ENCODE measurements at regions not wholly inside any gene's neighbourhood (a gene's known extent, or its start where the extent isn't known, plus 50 kb on each side); places are given as distances from the start of the nearest gene placed in this dataset.

GRCh38 chr4:3663791-3664190 lies 102.4 kb upstream of the ADRA2C start:
- no peaks in the 10 kb centered on the region for H3K79me2 ChIP-seq (replicated peaks; ENCODE audit: insufficient read depth, low read length)
- H3K9me3 ChIP-seq (ENCODE audit: low read length), result no peaks in the 10 kb centered on the region
- H3K4me3 ChIP-seq (ENCODE audit: low read length), result no peak overlapping the region
- H4K20me1 ChIP-seq (ENCODE audit: insufficient read depth), result no peaks in the 10 kb centered on the region
- no peaks in the 10 kb centered on the region for H3K9me2 ChIP-seq (ENCODE audit: insufficient read depth, low read length)
- H3K27me3 ChIP-seq (ENCODE audit: insufficient read depth, low read depth, low read length), result no peaks in the 10 kb centered on the region
- no peak overlapping the region for H3K27ac ChIP-seq (ENCODE audit: low read length)
- no peak overlapping the region for H3K4me2 ChIP-seq (ENCODE audit: low read length)
- H3K36me3 ChIP-seq (ENCODE audit: insufficient read depth, low read length), result no peaks in the 10 kb centered on the region
- TF ChIP-seq EZH2 (IDR thresholded peaks at IDR 0.05; ENCODE audit: borderline replicate concordance, insufficient read depth, low read length, poor library complexity, severe bottlenecking), result no peak
- no peak for TF ChIP-seq POLR2AphosphoS5 (IDR thresholded peaks at IDR 0.05)
- TF ChIP-seq MXI1 (conservative IDR thresholded peaks at IDR 0.05; ENCODE audit: poor library complexity, severe bottlenecking), result no peak
- TF ChIP-seq EP300 (conservative IDR thresholded peaks at IDR 0.05; ENCODE audit: poor library complexity, severe bottlenecking), result no peak
- no peak for TF ChIP-seq TAF1 (IDR thresholded peaks at IDR 0.05; ENCODE audit: low read depth)
- TF ChIP-seq REST (IDR thresholded peaks at IDR 0.05; ENCODE audit: borderline replicate concordance), result no peak
- TF ChIP-seq CTCF (IDR thresholded peaks at IDR 0.05; ENCODE audit: poor library complexity, severe bottlenecking), result no peak
- no peak for TF ChIP-seq RAD21 (conservative IDR thresholded peaks at IDR 0.05)
- TF ChIP-seq SMC3 (conservative IDR thresholded peaks at IDR 0.05; ENCODE audit: poor library complexity), result no peak
- no peak overlapping the region for H2AFZ ChIP-seq (ENCODE audit: low read depth, low read length)
- H3K9ac ChIP-seq (ENCODE audit: low read length), result no peak overlapping the region
- H3F3A ChIP-seq (ENCODE audit: insufficient read depth, low read length, poor library complexity, severe bottlenecking), result no peaks in the 10 kb centered on the region

- Histone ChIP-seq H3K4me3 (ENCODE audit: low read length) (no peak overlapping the region), H3F3A (ENCODE audit: insufficient read depth, low read length, poor library complexity, severe bottlenecking) (no peaks in the 10 kb centered on the region), H4K20me1 (ENCODE audit: insufficient read depth) (no peaks in the 10 kb centered on the region), H3K9ac (ENCODE audit: low read length) (no peak overlapping the region), H3K9me2 (ENCODE audit: insufficient read depth, low read length) (no peaks in the 10 kb centered on the region), H3K27ac (ENCODE audit: low read length) (no peak overlapping the region), H3K79me2 (replicated peaks; ENCODE audit: insufficient read depth, low read length) (no peaks in the 10 kb centered on the region), H3K4me2 (ENCODE audit: low read length) (no peak overlapping the region), H3K9me3 (ENCODE audit: low read length) (no peaks in the 10 kb centered on the region), H3K36me3 (ENCODE audit: insufficient read depth, low read length) (no peaks in the 10 kb centered on the region), H2AFZ (ENCODE audit: low read depth, low read length) (no peak overlapping the region), H3K27me3 (ENCODE audit: insufficient read depth, low read depth, low read length) (no peaks in the 10 kb centered on the region)
- TF ChIP-seq EZH2 (IDR thresholded peaks at IDR 0.05; ENCODE audit: borderline replicate concordance, insufficient read depth, low read length, poor library complexity, severe bottlenecking) (no peak), POLR2AphosphoS5 (IDR thresholded peaks at IDR 0.05) (no peak), CTCF (IDR thresholded peaks at IDR 0.05; ENCODE audit: poor library complexity, severe bottlenecking) (no peak), MXI1 (conservative IDR thresholded peaks at IDR 0.05; ENCODE audit: poor library complexity, severe bottlenecking) (no peak), EP300 (conservative IDR thresholded peaks at IDR 0.05; ENCODE audit: poor library complexity, severe bottlenecking) (no peak), RAD21 (conservative IDR thresholded peaks at IDR 0.05) (no peak), REST (IDR thresholded peaks at IDR 0.05; ENCODE audit: borderline replicate concordance) (no peak), SMC3 (conservative IDR thresholded peaks at IDR 0.05; ENCODE audit: poor library complexity) (no peak), TAF1 (IDR thresholded peaks at IDR 0.05; ENCODE audit: low read depth) (no peak)
Observed at GRCh38 chr4:3662516-3662915, 103.7 kb upstream of the ADRA2C start.

All from neural cell (in vitro differentiated cells).